22Rv1 (cell line): ENCODE measurements at regions not wholly inside any gene's neighbourhood (a gene's known extent, or its start where the extent isn't known, plus 50 kb on each side); places are given as distances from the start of the nearest gene placed in this dataset.

Experiments used
- CTCF ChIP-seq: fragments of 450-650 bp; IDR thresholded peaks from 2 replicates; pipeline ENCODE4 v1.5.1; 2017; ENCODE audit warnings: mild to moderate bottlenecking
- ZFX ChIP-seq: fragments of 450-650 bp; IDR thresholded peaks from 2 replicates; pipeline ENCODE4 v1.6.1; 2017; ENCODE audit warnings: antibody characterized with exemption, borderline replicate concordance

GRCh38 chr7:136278057-136278456 lies 300.9 kb upstream of the MTPN start:
- no peak for TF ChIP-seq CTCF
- TF ChIP-seq ZFX = no peak
